ENCODE measurements at regions not wholly inside any gene's neighbourhood (a gene's known extent, or its start where the extent isn't known, plus 50 kb on each side); places are given as distances from the start of the nearest gene placed in this dataset.

GRCh38 chr3:82637574-82637973 lies 876.1 kb upstream of the GBE1 start:
- Histone ChIP-seq H3K4me3 (no peak overlapping the region), H3K27ac (no peak overlapping the region), H3K4me1 (no peaks in the 10 kb centered on the region), H3K9me3 (no peaks in the 10 kb centered on the region), H3K4me2 (no peak overlapping the region)
- POLR2A ChIA-PET: no interaction called here
- CTCF ChIA-PET: interaction anchor here (0.5 kb wide), 1 partner anchor 199 kb away, joined by 3 read pairs; no protein-coding TSS in a partner anchor
- ATAC-seq (no peak), DNase-seq (ENCODE audit: low read depth in 1 of 2, low spot score in 1 of 2) (no peak), FAIRE-seq (no peak)
- WGBS (ENCODE audit: missing lambda C conversion rate): 4% methylated on average over 5 of the region's 5 CpGs
- TF ChIP-seq CBX8 (IDR thresholded peaks at IDR 0.05) (no peak), MAFK (IDR thresholded peaks at IDR 0.05; ENCODE audit: partially characterized antibody) (peak; percentile 9)

GRCh38 chr3:82636177-82636576 lies 874.7 kb upstream of the GBE1 start:
- FAIRE-seq (no peak), DNase-seq (ENCODE audit: low read depth in 1 of 2, low spot score in 1 of 2) (no peak), ATAC-seq (no peak)
- 12% methylated on average over 1 of the region's 1 CpG for WGBS (ENCODE audit: missing lambda C conversion rate)
- ChIA-PET POLR2A (no interaction called here), CTCF (no interaction called here)
- H3K27ac ChIP-seq: no peak overlapping the region
- TF ChIP-seq RNF2 (IDR thresholded peaks at IDR 0.05; ENCODE audit: borderline replicate concordance, low read depth) (no peak), JUN (IDR thresholded peaks at IDR 0.05) (no peak), ESRRA (IDR thresholded peaks at IDR 0.05; ENCODE audit: borderline replicate concordance, low read length) (no peak), HOXA7 (CRISPR knock-in tag; IDR thresholded peaks at IDR 0.05) (no peak), ATOH8 (CRISPR knock-in tag; IDR thresholded peaks at IDR 0.05; ENCODE audit: low read depth) (no peak), FOXS1 (CRISPR knock-in tag; IDR thresholded peaks at IDR 0.05) (no peak), PHF8 (IDR thresholded peaks at IDR 0.05; ENCODE audit: borderline replicate concordance, low read depth) (no peak), RFX5 (IDR thresholded peaks at IDR 0.05) (no peak), NR3C1 (IDR thresholded peaks at IDR 0.05) (no peak), HES2 (IDR thresholded peaks at IDR 0.05) (no peak), HOXB5 (CRISPR knock-in tag; IDR thresholded peaks at IDR 0.05) (no peak), GATA3 (IDR thresholded peaks at IDR 0.05; ENCODE audit: borderline replicate concordance) (no peak)
- no peaks in the 10 kb centered on the region for H3K4me1 ChIP-seq
- no peaks in the 10 kb centered on the region for H3K9me3 ChIP-seq
- no peak overlapping the region for H3K4me2 ChIP-seq
- H3K4me3 ChIP-seq: no peak overlapping the region

GRCh38 chr3:82633319-82633718 lies 871.9 kb upstream of the GBE1 start:
- FAIRE-seq (no peak), ATAC-seq (no peak), DNase-seq (ENCODE audit: low read depth in 1 of 2, low spot score in 1 of 2) (no peak)
- ChIA-PET CTCF (no interaction called here), POLR2A (no interaction called here)
- no peak overlapping the region for H3K4me2 ChIP-seq
- TF ChIP-seq CBX2 (IDR thresholded peaks at IDR 0.05; ENCODE audit: borderline replicate concordance, low read depth): no peak
- no peak for TF ChIP-seq PBX3 (IDR thresholded peaks at IDR 0.05)
- TF ChIP-seq RCOR1 (IDR thresholded peaks at IDR 0.05; ENCODE audit: low read depth, low read length): no peak
- H3K9me3 ChIP-seq: no peaks in the 10 kb centered on the region
- WGBS (ENCODE audit: missing lambda C conversion rate): 0% methylated on average over 1 of the region's 1 CpG
- no peak overlapping the region for H3K27ac ChIP-seq
- no peaks in the 10 kb centered on the region for H3K4me1 ChIP-seq
- no peak overlapping the region for H3K4me3 ChIP-seq

GRCh38 chr3:82629937-82630336 lies 868.5 kb upstream of the GBE1 start:
- CTCF ChIA-PET: no interaction called here
- Histone ChIP-seq H3K4me2 (no peak overlapping the region), H3K9me3 (no peaks in the 10 kb centered on the region), H3K4me1 (no peaks in the 10 kb centered on the region), H3K4me3 (no peak overlapping the region), H3K27ac (no peak overlapping the region)
- WGBS (ENCODE audit: missing lambda C conversion rate): 13% methylated on average over 3 of the region's 3 CpGs
- no peak for DNase-seq (ENCODE audit: low read depth in 1 of 2, low spot score in 1 of 2)
- POLR2A ChIA-PET: no interaction called here
- no peak for ATAC-seq
- FAIRE-seq: no peak
- no peak for TF ChIP-seq RCOR1 (IDR thresholded peaks at IDR 0.05; ENCODE audit: low read depth, low read length)
- no peak for TF ChIP-seq HOXB5 (CRISPR knock-in tag; IDR thresholded peaks at IDR 0.05)
- TF ChIP-seq NR3C1 (IDR thresholded peaks at IDR 0.05): no peak
- TF ChIP-seq FOSB (CRISPR knock-in tag; IDR thresholded peaks at IDR 0.05): no peak
- TF ChIP-seq BCL3 (IDR thresholded peaks at IDR 0.05): no peak
- TF ChIP-seq MAX (IDR thresholded peaks at IDR 0.05): no peak
- no peak for TF ChIP-seq REST (IDR thresholded peaks at IDR 0.05)
- TF ChIP-seq EHMT2 (IDR thresholded peaks at IDR 0.05; ENCODE audit: low read depth): no peak
- no peak for TF ChIP-seq CHD4 (IDR thresholded peaks at IDR 0.05; ENCODE audit: borderline replicate concordance)
- TF ChIP-seq POLR2A (IDR thresholded peaks at IDR 0.05; ENCODE audit: low read length): no peak
- no peak for TF ChIP-seq PBX3 (IDR thresholded peaks at IDR 0.05)
- TF ChIP-seq POLR2AphosphoS2 (conservative IDR thresholded peaks at IDR 0.05; ENCODE audit: low read length): no peak
